ENCODE measurements at regions not wholly inside any gene's neighbourhood (a gene's known extent, or its start where the extent isn't known, plus 50 kb on each side); places are given as distances from the start of the nearest gene placed in this dataset.

GRCh38 chr12:33942172-33942571, 80.1 kb upstream of the ALG10 start:
- intact Hi-C loops (cut with micrococcal nuclease), result no loop called here
- no peaks in the 10 kb centered on the region for H4K20me1 ChIP-seq (ENCODE audit: insufficient read depth)
- CTCF ChIA-PET, result no interaction called here
- no peak overlapping the region for H2AFZ ChIP-seq (ENCODE audit: low read depth, low read length, poor library complexity, severe bottlenecking)
- ATAC-seq, result no peak
- no peaks in the 10 kb centered on the region for H3K27me3 ChIP-seq (ENCODE audit: insufficient read depth, low read length)
- TF ChIP-seq CTCF (IDR thresholded peaks at IDR 0.05 in 2 of 3, conservative IDR thresholded peaks at IDR 0.05 in 1 of 3; ENCODE audit: borderline replicate concordance in 1 of 3, insufficient read depth in 1 of 3, low read depth in 2 of 3, low read length in 2 of 3), result 0 out of 6 replicates have a peak, but pooled peaks of 1 of the 3 experiments have one; percentile 9
- TF ChIP-seq, protein P1, sequence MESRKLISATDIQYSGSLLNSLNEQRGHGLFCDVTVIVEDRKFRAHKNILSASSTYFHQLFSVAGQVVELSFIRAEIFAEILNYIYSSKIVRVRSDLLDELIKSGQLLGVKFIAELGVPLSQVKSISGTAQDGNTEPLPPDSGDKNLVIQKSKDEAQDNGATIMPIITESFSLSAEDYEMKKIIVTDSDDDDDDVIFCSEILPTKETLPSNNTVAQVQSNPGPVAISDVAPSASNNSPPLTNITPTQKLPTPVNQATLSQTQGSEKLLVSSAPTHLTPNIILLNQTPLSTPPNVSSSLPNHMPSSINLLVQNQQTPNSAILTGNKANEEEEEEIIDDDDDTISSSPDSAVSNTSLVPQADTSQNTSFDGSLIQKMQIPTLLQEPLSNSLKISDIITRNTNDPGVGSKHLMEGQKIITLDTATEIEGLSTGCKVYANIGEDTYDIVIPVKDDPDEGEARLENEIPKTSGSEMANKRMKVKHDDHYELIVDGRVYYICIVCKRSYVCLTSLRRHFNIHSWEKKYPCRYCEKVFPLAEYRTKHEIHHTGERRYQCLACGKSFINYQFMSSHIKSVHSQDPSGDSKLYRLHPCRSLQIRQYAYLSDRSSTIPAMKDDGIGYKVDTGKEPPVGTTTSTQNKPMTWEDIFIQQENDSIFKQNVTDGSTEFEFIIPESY (IDR thresholded peaks at IDR 0.05; ENCODE audit: extremely low read depth, insufficient replicate concordance, low read length), result no peak
- RAD21 ChIA-PET (ENCODE audit: low non-redundant PET in 1 of 2, low total read pairs in 2 of 2, uncharacterized antibody in 2 of 2, unreplicated experiment in 2 of 2), result interaction anchor here in 1 of 2 experiments (0.6 kb wide), 1 partner anchor 558 kb away, joined by 3 read pairs; no protein-coding TSS in a partner anchor
- H3K9me3 ChIP-seq (ENCODE audit: control insufficient read depth in 1 of 2, insufficient read depth in 1 of 2, low read depth in 1 of 2, low read length in 2 of 2), result peaks cover 0 to 4% of the 10 kb centered on the region in 2 experiments; a peak in 1 of 4 replicates
- H3K4me1 ChIP-seq (ENCODE audit: control insufficient read depth in 1 of 2, insufficient read depth in 2 of 2, low read length in 2 of 2), result no peaks in the 10 kb centered on the region
- H3K79me2 ChIP-seq (ENCODE audit: insufficient read depth, low read length), result no peaks in the 10 kb centered on the region
- no peaks in the 10 kb centered on the region for H3K9me2 ChIP-seq (ENCODE audit: insufficient read depth)
- H3K36me3 ChIP-seq (ENCODE audit: control insufficient read depth in 1 of 2, insufficient read depth in 2 of 2, low read length in 2 of 2), result no peaks in the 10 kb centered on the region
- no TSS peak for BruUV-seq (replicated peaks)
- POLR2A ChIA-PET, result no interaction called here
- no peak overlapping the region for H3K27ac ChIP-seq (ENCODE audit: low read depth, low read length)
- no peak overlapping the region for H3K4me3 ChIP-seq (replicated peaks in 1 of 2; ENCODE audit: low read depth in 1 of 2, low read length in 2 of 2)
- no peak overlapping the region for H3K9ac ChIP-seq (ENCODE audit: low read length)
- H3K4me2 ChIP-seq (ENCODE audit: low read length), result no peak overlapping the region
- no peak for DNase-seq (ENCODE audit: low read depth, low spot score)

Measured in HCT116 (cell line).